HCT116 (cell line): ENCODE measurements at regions not wholly inside any gene's neighbourhood (a gene's known extent, or its start where the extent isn't known, plus 50 kb on each side); places are given as distances from the start of the nearest gene placed in this dataset.
A peak's percentile ranks its signal among the peaks of the same experiment; 100 is the strongest.

Source experiments
- ATAC-seq: fragments of 200-7000 bp; cut with Tn5 transposase; 2 replicates; pipeline ENCODE4 v1.9.1; 2020; ENCODE audit warnings: mild to moderate bottlenecking, moderate library complexity
- BruUV-seq: library from RNA; stranded (reverse); fragments of 400-500 nt; replicated peaks from 2 replicates; lab custom pipeline; 2021; lab: Mats Ljungman, UMichigan
- CTCF ChIA-PET: fragments of 300-600 bp; sonication (Branson Sonifier 250); formaldehyde crosslinking; loops from one replicate; lab custom pipeline; 2021; ENCODE audit warnings: antibody characterized with exemption; lab: Charles Lee
- POLR2A ChIA-PET: fragments of 300-600, 350-600 bp; sonication (Branson Sonifier 250); formaldehyde crosslinking; loops from one replicate; lab custom pipeline; 2021; ENCODE audit warnings: antibody characterized with exemption; lab: Charles Lee
- RAD21 ChIA-PET, 2 experiments: fragments of 300-600 bp; sonication (Branson Sonifier 250); formaldehyde crosslinking; loops; one replicate each; lab custom pipeline; 2023; ENCODE audit warnings: low total read pairs in 2 of 2; ENCODE audit not compliant: uncharacterized antibody in 2 of 2, unreplicated experiment in 2 of 2, low non-redundant PET in 1 of 2; lab: Charles Lee
- DNase-seq: peaks from one replicate; pipeline ENCODE4 v3.0.0-alpha.2; 2010; ENCODE audit warnings: low read depth, low spot score
- H2AFZ ChIP-seq: fragments of 200-600 bp; shearing (Covaris generic), sonication (generic); 2 replicates; pipeline ENCODE4 v1.6.1; 2017; ENCODE audit warnings: low read depth, mixed run types, mixed read lengths, antibody characterized with exemption, low read length; ENCODE audit not compliant: poor library complexity, severe bottlenecking
- H3K27ac ChIP-seq: 2 replicates; pipeline ENCODE4 v1.5.1; 2012; ENCODE audit warnings: low read depth, low read length
- H3K27me3 ChIP-seq: fragments of 200-600 bp; sonication (generic); 2 replicates; pipeline ENCODE4 v1.6.1; 2016; ENCODE audit warnings: mixed run types, low read length, mixed read lengths; ENCODE audit not compliant: insufficient read depth
- H3K36me3 ChIP-seq, 2 experiments: fragments of 200-500 bp in 1 of 2; fragments of 200-600 bp in 1 of 2; sonication (Bioruptor generic) in 1 of 2; sonication (generic) in 1 of 2; 2 replicates each; pipeline versions ENCODE4 v1.5.1 to v1.6.1; 2014 to 2016; ENCODE audit warnings: low read length in 2 of 2, inconsistent platforms in 1 of 2, mixed read lengths in 1 of 2, mixed run types in 1 of 2; ENCODE audit not compliant: insufficient read depth in 2 of 2, control insufficient read depth in 1 of 2
- H3K4me1 ChIP-seq, 2 experiments: fragments of 200-600 bp in 1 of 2; sonication (generic) in 1 of 2; 2 replicates each; pipeline versions ENCODE4 v1.5.1 to v1.6.1; 2012 to 2017; ENCODE audit warnings: low read length in 2 of 2, inconsistent platforms in 1 of 2, mild to moderate bottlenecking in 1 of 2, mixed read lengths in 1 of 2, mixed run types in 1 of 2, moderate library complexity in 1 of 2; ENCODE audit not compliant: insufficient read depth in 2 of 2, control insufficient read depth in 1 of 2
- H3K4me2 ChIP-seq: fragments of 200-600 bp; sonication (generic); 2 replicates; pipeline ENCODE4 v1.6.1; 2017; ENCODE audit warnings: mixed run types, low read length, mixed read lengths
- H3K4me3 ChIP-seq, 2 experiments: fragments of 200-600 bp in 1 of 2; sonication (generic) in 1 of 2; replicated peaks in 1 of 2; 2 replicates each; pipeline ENCODE4 v1.5.1; 2011 to 2016; ENCODE audit warnings: low read length in 2 of 2, control low read depth in 1 of 2, low read depth in 1 of 2, mild to moderate bottlenecking in 1 of 2, mixed read lengths in 1 of 2, mixed run types in 1 of 2
- H3K79me2 ChIP-seq: fragments of 200-600 bp; sonication (generic); 2 replicates; pipeline ENCODE4 v1.6.1; 2017; ENCODE audit warnings: mild to moderate bottlenecking, mixed run types, low read length, moderate library complexity, mixed read lengths; ENCODE audit not compliant: insufficient read depth
- H3K9ac ChIP-seq: fragments of 200-600 bp; sonication (generic); 2 replicates; pipeline ENCODE4 v1.6.1; 2016; ENCODE audit warnings: low read length, mixed read lengths
- H3K9me2 ChIP-seq: fragments of 200-600 bp; sonication (generic), shearing (Covaris generic); 2 replicates; pipeline ENCODE4 v1.6.1; 2017; ENCODE audit warnings: mixed run types, mild to moderate bottlenecking, moderate library complexity; ENCODE audit not compliant: insufficient read depth
- H3K9me3 ChIP-seq, 2 experiments: fragments of 200-500 bp in 1 of 2; fragments of 200-600 bp in 1 of 2; sonication (Bioruptor generic) in 1 of 2; sonication (generic) in 1 of 2; 2 replicates each; pipeline ENCODE4 v1.6.1; 2014 to 2017; ENCODE audit warnings: low read length in 2 of 2, mixed read lengths in 2 of 2, inconsistent platforms in 1 of 2, low read depth in 1 of 2, mild to moderate bottlenecking in 1 of 2, mixed run types in 1 of 2, moderate library complexity in 1 of 2; ENCODE audit not compliant: control insufficient read depth in 1 of 2, insufficient read depth in 1 of 2
- H4K20me1 ChIP-seq: fragments of 200-600 bp; sonication (generic), shearing (Covaris generic); 2 replicates; pipeline ENCODE4 v1.6.1; 2017; ENCODE audit warnings: mixed run types, mild to moderate bottlenecking, moderate library complexity; ENCODE audit not compliant: insufficient read depth
- CEBPB ChIP-seq: IDR thresholded peaks from 2 replicates; pipeline ENCODE4 v1.6.1; 2012; ENCODE audit warnings: low read depth
- EGR1 ChIP-seq: IDR thresholded peaks from 2 replicates; pipeline ENCODE4 v1.6.1; 2012; ENCODE audit warnings: low read depth
- ELF1 ChIP-seq: IDR thresholded peaks from 2 replicates; pipeline ENCODE4 v1.6.1; 2012; ENCODE audit warnings: low read depth, borderline replicate concordance
- EZH2 ChIP-seq: fragments of 200-600 bp; sonication (generic); IDR thresholded peaks from 2 replicates; pipeline ENCODE4 v1.6.1; 2017; ENCODE audit warnings: antibody characterized with exemption, mixed run types
- EZH2phosphoT487 ChIP-seq: fragments of 200-600 bp; IDR thresholded peaks from 2 replicates; pipeline ENCODE4 v1.6.1; 2018; ENCODE audit warnings: antibody characterized with exemption, borderline replicate concordance
- FOSL1 ChIP-seq: IDR thresholded peaks from 2 replicates; pipeline ENCODE4 v1.6.1; 2012; ENCODE audit warnings: low read depth
- JUND ChIP-seq: IDR thresholded peaks from 2 replicates; pipeline ENCODE4 v1.6.1; 2012
- POLR2A ChIP-seq: IDR thresholded peaks from 2 replicates; pipeline ENCODE4 v1.7.0; 2011; ENCODE audit warnings: borderline replicate concordance; ENCODE audit not compliant: insufficient read depth, insufficient read length; ENCODE audit errors: extremely low read depth
- POLR2AphosphoS5 ChIP-seq: IDR thresholded peaks from 2 replicates; pipeline ENCODE4 v1.6.1; 2011; ENCODE audit warnings: mild to moderate bottlenecking, low read depth, low read length, moderate library complexity
- SRF ChIP-seq: IDR thresholded peaks from 2 replicates; pipeline ENCODE4 v1.6.1; 2012; ENCODE audit warnings: low read depth
- TCF7L2 ChIP-seq: IDR thresholded peaks from 2 replicates; pipeline ENCODE4 v1.7.0; 2011; ENCODE audit warnings: borderline replicate concordance, inconsistent platforms; ENCODE audit not compliant: insufficient read depth, insufficient read length; ENCODE audit errors: extremely low read depth
- ZNF274 ChIP-seq: fragments of 200-500 bp; sonication (Bioruptor generic); IDR thresholded peaks from 2 replicates; pipeline ENCODE4 v1.6.1; 2014; ENCODE audit warnings: mild to moderate bottlenecking, low read depth, low read length, inconsistent platforms
- intact Hi-C: fragments of 100-400 bp; cut with micrococcal nuclease; formaldehyde crosslinking; loops from 2 replicates; pipeline ENCODE4 v1.10.0; 2022
- TF ChIP-seq, protein P1 (sequence below): IDR thresholded peaks from 2 replicates; pipeline ENCODE4 v1.6.1; 2012
- TF ChIP-seq, protein P2 (sequence below): IDR thresholded peaks from 2 replicates; pipeline ENCODE4 v1.6.1; 2012
- TF ChIP-seq, protein P3 (sequence below): IDR thresholded peaks from 2 replicates; pipeline ENCODE4 v1.6.1; 2012; ENCODE audit warnings: low read depth
- TF ChIP-seq, protein P4 (sequence below): IDR thresholded peaks from 2 replicates; pipeline ENCODE4 v1.6.1; 2011; ENCODE audit warnings: mild to moderate bottlenecking, low read length, moderate library complexity; ENCODE audit not compliant: insufficient replicate concordance; ENCODE audit errors: extremely low read depth

DNA sequence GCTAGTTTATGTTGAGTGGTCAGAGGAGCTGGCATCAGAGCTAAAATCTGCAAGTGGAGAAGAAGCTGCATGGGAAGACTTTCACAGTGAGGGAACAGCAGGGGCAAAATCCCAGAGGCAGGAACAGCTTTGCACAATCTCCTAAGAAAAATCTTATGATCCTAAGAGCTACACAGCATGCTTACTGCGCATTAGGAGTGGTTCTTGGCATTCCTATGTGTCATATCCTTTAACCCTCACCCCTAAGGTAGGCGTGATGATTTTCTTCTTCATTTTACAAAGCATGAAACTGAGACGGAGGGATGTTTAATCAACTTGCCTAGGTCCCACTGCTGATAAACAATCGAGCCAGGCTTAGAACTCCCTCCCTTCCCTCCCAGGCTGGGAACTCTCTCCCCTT, 313.6 kb upstream of the SULF2 start:
- Histone ChIP-seq H3K4me1 (peaks cover 0 to 6% of the 10 kb centered on the region in 2 experiments; a peak in 1 of 4 replicates), H3K9me2 (no peaks in the 10 kb centered on the region), H3K4me3 (no peak overlapping the region), H3K79me2 (no peaks in the 10 kb centered on the region), H3K4me2 (no peak overlapping the region), H3K9me3 (no peaks in the 10 kb centered on the region), H3K27ac (no peak overlapping the region), H3K36me3 (no peaks in the 10 kb centered on the region), H2AFZ (no peak overlapping the region), H3K27me3 (peaks cover 2% of the 10 kb centered on the region; the same call in 1 of the 2 replicates), H3K9ac (no peak overlapping the region), H4K20me1 (no peaks in the 10 kb centered on the region)
- ChIA-PET POLR2A (no interaction called here), RAD21 (no interaction called here), CTCF (no interaction called here)
- no TSS peak for BruUV-seq
- no peak for ATAC-seq
- TF ChIP-seq EZH2: no peak
- no peak for TF ChIP-seq SRF
- no peak for TF ChIP-seq FOSL1
- TF ChIP-seq POLR2AphosphoS5: no peak
- TF ChIP-seq EZH2phosphoT487: no peak
- TF ChIP-seq, protein P1, sequence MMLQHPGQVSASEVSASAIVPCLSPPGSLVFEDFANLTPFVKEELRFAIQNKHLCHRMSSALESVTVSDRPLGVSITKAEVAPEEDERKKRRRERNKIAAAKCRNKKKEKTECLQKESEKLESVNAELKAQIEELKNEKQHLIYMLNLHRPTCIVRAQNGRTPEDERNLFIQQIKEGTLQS: no peak
- TF ChIP-seq CEBPB: no peak
- TF ChIP-seq, protein P2, sequence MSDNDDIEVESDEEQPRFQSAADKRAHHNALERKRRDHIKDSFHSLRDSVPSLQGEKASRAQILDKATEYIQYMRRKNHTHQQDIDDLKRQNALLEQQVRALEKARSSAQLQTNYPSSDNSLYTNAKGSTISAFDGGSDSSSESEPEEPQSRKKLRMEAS: no peak
- TF ChIP-seq POLR2A: no peak
- no peak for TF ChIP-seq TCF7L2
- no peak for TF ChIP-seq JUND
- TF ChIP-seq ELF1: no peak
- no peak for TF ChIP-seq ZNF274
- intact Hi-C loops: no loop called here
- no peak for DNase-seq

DNA sequence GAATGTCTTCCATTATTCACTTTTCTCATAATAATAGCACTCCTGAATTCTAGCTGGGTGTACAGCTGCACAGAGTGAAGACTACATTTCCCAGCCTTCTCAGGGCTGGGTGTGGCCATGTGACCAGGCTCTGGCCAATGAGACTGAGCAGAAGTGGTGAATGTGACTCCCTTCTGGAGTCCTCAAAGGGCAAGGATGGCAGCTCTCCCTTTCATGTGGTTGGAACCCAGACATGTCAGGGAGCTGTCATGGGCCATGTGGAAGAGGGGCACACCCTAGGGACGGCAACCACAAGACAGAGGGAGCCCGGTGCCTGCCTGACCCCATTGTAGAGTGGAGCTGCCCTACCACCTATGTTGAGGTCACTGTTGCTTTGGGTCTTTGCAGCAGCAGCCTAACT, 312.8 kb upstream of the SULF2 start:
- Histone ChIP-seq H3K9me3 (no peaks in the 10 kb centered on the region), H3K9me2 (no peaks in the 10 kb centered on the region), H3K27ac (no peak overlapping the region), H3K27me3 (peaks cover 3% of the 10 kb centered on the region; the same call in 1 of the 2 replicates), H3K9ac (no peak overlapping the region), H3K79me2 (no peaks in the 10 kb centered on the region), H4K20me1 (no peaks in the 10 kb centered on the region), H2AFZ (no peak overlapping the region), H3K4me3 (no peak overlapping the region), H3K4me2 (no peak overlapping the region), H3K4me1 (peaks cover 0 to 6% of the 10 kb centered on the region in 2 experiments; a peak in 1 of 4 replicates), H3K36me3 (no peaks in the 10 kb centered on the region)
- ChIA-PET RAD21 (no interaction called here), CTCF (no interaction called here), POLR2A (no interaction called here)
- BruUV-seq: no TSS peak
- ATAC-seq: peak; percentile 90
- peak; percentile 8 for DNase-seq
- intact Hi-C loops: no loop called here
- TF ChIP-seq TCF7L2 (peak; percentile 41), EGR1 (no peak), ELF1 (no peak)
- TF ChIP-seq, protein P2: peak; percentile 29; the same call in 1 of the 2 replicates
- TF ChIP-seq, protein P3, sequence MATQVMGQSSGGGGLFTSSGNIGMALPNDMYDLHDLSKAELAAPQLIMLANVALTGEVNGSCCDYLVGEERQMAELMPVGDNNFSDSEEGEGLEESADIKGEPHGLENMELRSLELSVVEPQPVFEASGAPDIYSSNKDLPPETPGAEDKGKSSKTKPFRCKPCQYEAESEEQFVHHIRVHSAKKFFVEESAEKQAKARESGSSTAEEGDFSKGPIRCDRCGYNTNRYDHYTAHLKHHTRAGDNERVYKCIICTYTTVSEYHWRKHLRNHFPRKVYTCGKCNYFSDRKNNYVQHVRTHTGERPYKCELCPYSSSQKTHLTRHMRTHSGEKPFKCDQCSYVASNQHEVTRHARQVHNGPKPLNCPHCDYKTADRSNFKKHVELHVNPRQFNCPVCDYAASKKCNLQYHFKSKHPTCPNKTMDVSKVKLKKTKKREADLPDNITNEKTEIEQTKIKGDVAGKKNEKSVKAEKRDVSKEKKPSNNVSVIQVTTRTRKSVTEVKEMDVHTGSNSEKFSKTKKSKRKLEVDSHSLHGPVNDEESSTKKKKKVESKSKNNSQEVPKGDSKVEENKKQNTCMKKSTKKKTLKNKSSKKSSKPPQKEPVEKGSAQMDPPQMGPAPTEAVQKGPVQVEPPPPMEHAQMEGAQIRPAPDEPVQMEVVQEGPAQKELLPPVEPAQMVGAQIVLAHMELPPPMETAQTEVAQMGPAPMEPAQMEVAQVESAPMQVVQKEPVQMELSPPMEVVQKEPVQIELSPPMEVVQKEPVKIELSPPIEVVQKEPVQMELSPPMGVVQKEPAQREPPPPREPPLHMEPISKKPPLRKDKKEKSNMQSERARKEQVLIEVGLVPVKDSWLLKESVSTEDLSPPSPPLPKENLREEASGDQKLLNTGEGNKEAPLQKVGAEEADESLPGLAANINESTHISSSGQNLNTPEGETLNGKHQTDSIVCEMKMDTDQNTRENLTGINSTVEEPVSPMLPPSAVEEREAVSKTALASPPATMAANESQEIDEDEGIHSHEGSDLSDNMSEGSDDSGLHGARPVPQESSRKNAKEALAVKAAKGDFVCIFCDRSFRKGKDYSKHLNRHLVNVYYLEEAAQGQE: no peak
- TF ChIP-seq, protein P4, sequence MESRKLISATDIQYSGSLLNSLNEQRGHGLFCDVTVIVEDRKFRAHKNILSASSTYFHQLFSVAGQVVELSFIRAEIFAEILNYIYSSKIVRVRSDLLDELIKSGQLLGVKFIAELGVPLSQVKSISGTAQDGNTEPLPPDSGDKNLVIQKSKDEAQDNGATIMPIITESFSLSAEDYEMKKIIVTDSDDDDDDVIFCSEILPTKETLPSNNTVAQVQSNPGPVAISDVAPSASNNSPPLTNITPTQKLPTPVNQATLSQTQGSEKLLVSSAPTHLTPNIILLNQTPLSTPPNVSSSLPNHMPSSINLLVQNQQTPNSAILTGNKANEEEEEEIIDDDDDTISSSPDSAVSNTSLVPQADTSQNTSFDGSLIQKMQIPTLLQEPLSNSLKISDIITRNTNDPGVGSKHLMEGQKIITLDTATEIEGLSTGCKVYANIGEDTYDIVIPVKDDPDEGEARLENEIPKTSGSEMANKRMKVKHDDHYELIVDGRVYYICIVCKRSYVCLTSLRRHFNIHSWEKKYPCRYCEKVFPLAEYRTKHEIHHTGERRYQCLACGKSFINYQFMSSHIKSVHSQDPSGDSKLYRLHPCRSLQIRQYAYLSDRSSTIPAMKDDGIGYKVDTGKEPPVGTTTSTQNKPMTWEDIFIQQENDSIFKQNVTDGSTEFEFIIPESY: no peak
